Lower leg skin (tissue), 4 donors: ENCODE measurements at regions not wholly inside any gene's neighbourhood (a gene's known extent, or its start where the extent isn't known, plus 50 kb on each side); places are given as distances from the start of the nearest gene placed in this dataset.

Experiments used
- DNase-seq, 2 donors: peaks; one replicate each; pipeline ENCODE4 v3.0.0-alpha.2; 2019; ENCODE audit warnings: low spot score in 2 of 2
- H3K4me3 ChIP-seq: fragments of 200-600 bp; sonication (generic); 2 replicates; pipeline ENCODE4 v1.5.1; 2017; ENCODE audit warnings: mild to moderate bottlenecking, low read depth; ENCODE audit not compliant: poor library complexity, severe bottlenecking
- CTCF ChIP-seq, 3 donors: fragments of 450-650 bp; IDR thresholded peaks; one replicate each; pipeline ENCODE4 v1.5.1; 2016; ENCODE audit warnings: antibody characterized with exemption in 3 of 3, mild to moderate bottlenecking in 3 of 3, moderate library complexity in 2 of 3
- POLR2A ChIP-seq, 2 donors: fragments of 450-650 bp; IDR thresholded peaks; one replicate each; pipeline ENCODE4 v1.6.1; 2016 to 2017; ENCODE audit warnings: antibody characterized with exemption in 2 of 2, mild to moderate bottlenecking in 1 of 2, moderate library complexity in 1 of 2
- WGBS, 2 donors: methylation state at CpG; one replicate each; pipeline ENCODE4 v1.1.5; 2018; 5-methylcytosine and 5-hydroxymethylcytosine counted together
- intact Hi-C: fragments of 100-400 bp; cut with DNase I; formaldehyde crosslinking; loops from one replicate; pipeline ENCODE4 v1.15.0; 2023; ENCODE audit warnings: low total_unique reads

DNA sequence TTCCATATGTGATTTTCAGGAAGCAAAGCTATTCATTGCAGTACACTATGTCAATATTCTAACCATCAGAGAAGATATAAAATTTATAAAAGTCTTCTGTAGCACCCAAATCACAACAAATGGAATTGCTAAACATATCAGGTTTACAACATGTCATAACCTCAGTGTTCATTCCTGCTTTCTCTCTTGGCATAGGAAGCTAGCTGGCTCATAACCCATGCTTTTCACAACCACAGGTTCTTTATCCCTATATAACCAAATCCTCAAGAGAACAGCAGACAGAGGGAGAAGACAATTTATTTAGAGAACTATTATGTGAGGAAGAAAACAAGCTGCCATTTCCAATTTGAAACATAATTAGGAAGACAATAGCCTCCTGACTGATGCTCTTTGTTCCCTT lies 997.0 kb upstream of the ACVR2A start:
- intact Hi-C loops = no loop called here
- TF ChIP-seq CTCF (IDR thresholded peaks at IDR 0.05) (no peak), POLR2A (IDR thresholded peaks at IDR 0.05) (no peak)
- H3K4me3 ChIP-seq = no peak overlapping the region
- DNase-seq = no peak

- intact Hi-C loops = no loop called here
- no peak for DNase-seq
- WGBS, 2 donors = 71 to 78% methylated on average over 6 of the region's 6 CpGs
- H3K4me3 ChIP-seq = no peak overlapping the region
- no peak for TF ChIP-seq CTCF (IDR thresholded peaks at IDR 0.05)
- no peak for TF ChIP-seq POLR2A (IDR thresholded peaks at IDR 0.05)
Measured at GRCh38 chr2:146844226-146844990, 1000.4 kb upstream of the ACVR2A start.

- no peak overlapping the region for H3K4me3 ChIP-seq
- DNase-seq = no peak
- intact Hi-C loops = no loop called here
- TF ChIP-seq POLR2A (IDR thresholded peaks at IDR 0.05) = no peak
- no peak for TF ChIP-seq CTCF (IDR thresholded peaks at IDR 0.05)
Measured at GRCh38 chr2:146837857-146838256, 1007.0 kb upstream of the ACVR2A start.

DNA sequence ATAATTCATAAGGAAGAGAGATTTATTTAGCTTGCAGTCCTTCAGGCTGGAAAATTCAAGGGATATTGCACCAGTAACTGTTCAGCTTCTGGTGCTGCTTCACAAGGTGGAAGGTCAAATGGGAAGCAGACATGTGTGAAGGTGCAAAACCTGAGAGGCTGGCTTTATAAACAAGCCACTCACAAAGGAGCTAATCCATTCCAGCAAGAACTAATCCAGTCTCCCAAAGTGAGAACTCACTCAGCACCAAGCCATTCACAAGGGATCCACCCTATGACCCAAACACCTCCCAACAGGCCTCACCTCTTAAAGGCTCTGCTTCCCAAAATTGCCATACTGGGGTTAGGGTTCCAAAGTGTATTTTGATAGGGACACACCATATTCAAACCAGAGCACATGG lies 1018.4 kb upstream of the ACVR2A start:
- no peak for DNase-seq
- no peak overlapping the region for H3K4me3 ChIP-seq
- TF ChIP-seq POLR2A (IDR thresholded peaks at IDR 0.05) = no peak
- no peak for TF ChIP-seq CTCF (IDR thresholded peaks at IDR 0.05)
- intact Hi-C loops = no loop called here

DNA sequence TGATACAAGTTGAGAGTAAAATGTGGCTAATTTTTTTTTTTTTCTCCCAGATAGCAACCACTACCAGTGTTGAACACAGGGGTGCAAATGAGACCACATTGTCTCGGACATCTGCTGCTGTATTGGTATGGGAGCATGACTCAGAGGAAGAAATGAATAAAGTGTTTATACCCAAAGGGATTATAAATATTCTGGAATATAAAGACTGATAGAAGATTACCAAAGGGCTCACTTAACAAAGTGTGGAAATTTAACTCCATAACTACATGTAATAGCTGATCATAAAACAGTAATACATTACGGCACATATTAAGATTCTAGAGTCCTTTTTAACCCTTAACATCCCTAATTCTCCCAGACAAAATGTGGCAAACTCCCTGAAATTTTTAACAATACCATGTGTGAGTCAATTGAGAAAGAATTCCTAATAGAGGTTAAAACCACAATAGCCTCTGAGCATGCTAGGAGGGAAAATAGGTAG lies 1023.0 kb upstream of the ACVR2A start:
- intact Hi-C loops = no loop called here
- no peak for DNase-seq
- WGBS, 2 donors = 25 to 27% methylated on average over 2 of the region's 2 CpGs
- H3K4me3 ChIP-seq = no peak overlapping the region
- no peak for TF ChIP-seq POLR2A (IDR thresholded peaks at IDR 0.05)
- no peak for TF ChIP-seq CTCF (IDR thresholded peaks at IDR 0.05)

GRCh38 chr2:146820672-146821071 lies 1024.2 kb upstream of the ACVR2A start:
- intact Hi-C loops = no loop called here
- 21% methylated on average over 3 of the region's 3 CpGs for WGBS, 2 donors
- no peak overlapping the region for H3K4me3 ChIP-seq
- DNase-seq = no peak
- no peak for TF ChIP-seq CTCF (IDR thresholded peaks at IDR 0.05)
- no peak for TF ChIP-seq POLR2A (IDR thresholded peaks at IDR 0.05)
